ENCODE measurements at regions not wholly inside any gene's neighbourhood (a gene's known extent, or its start where the extent isn't known, plus 50 kb on each side); places are given as distances from the start of the nearest gene placed in this dataset.
"Not testable (repeated sequence)": the region's sequence is repeated elsewhere in the genome, so short reads cannot be mapped to it uniquely, and the experiment has no call there.

GRCh38 chr1:188669728-188670382 lies 1807.8 kb downstream of the BRINP3 start:
- DNase-seq = no peak

- DNase-seq = no peak
Observed at GRCh38 chr1:188670837-188671236, 1806.8 kb downstream of the BRINP3 start.

GRCh38 chr1:188672153-188672552 lies 1805.5 kb downstream of the BRINP3 start:
- no peak for DNase-seq

- DNase-seq = no peak
Observed at GRCh38 chr1:188689542-188689941, 1788.1 kb downstream of the BRINP3 start.

- no peak for DNase-seq
Observed at GRCh38 chr1:188700116-188700515, 1777.5 kb downstream of the BRINP3 start.

GRCh38 chr1:188706742-188707141 lies 1770.9 kb downstream of the BRINP3 start:
- DNase-seq = no peak

- DNase-seq = no peak
Observed at GRCh38 chr1:188708795-188709535, 1768.7 kb downstream of the BRINP3 start.

- DNase-seq = no peak
Observed at GRCh38 chr1:188715566-188715965, 1762.1 kb downstream of the BRINP3 start.

- no peak for DNase-seq
Observed at GRCh38 chr1:188719735-188720134, 1757.9 kb downstream of the BRINP3 start.

- no peak for DNase-seq
Observed at GRCh38 chr1:188723332-188724020, 1754.2 kb downstream of the BRINP3 start.

GRCh38 chr1:188729039-188729438 lies 1748.6 kb downstream of the BRINP3 start:
- DNase-seq = no peak

GRCh38 chr1:188735567-188735966 lies 1742.1 kb downstream of the BRINP3 start:
- DNase-seq = no peak

GRCh38 chr1:188749275-188749674 lies 1728.4 kb downstream of the BRINP3 start:
- DNase-seq = not testable (repeated sequence)

GRCh38 chr1:188752027-188752426 lies 1725.6 kb downstream of the BRINP3 start:
- not testable (repeated sequence) for DNase-seq

GRCh38 chr1:188757747-188758146 lies 1719.9 kb downstream of the BRINP3 start:
- not testable (repeated sequence) for DNase-seq

- DNase-seq = no peak
Observed at GRCh38 chr1:188761226-188761625, 1716.4 kb downstream of the BRINP3 start.

GRCh38 chr1:188762166-188762743 lies 1715.4 kb downstream of the BRINP3 start:
- DNase-seq = no peak

GRCh38 chr1:188763541-188763940 lies 1714.1 kb downstream of the BRINP3 start:
- no peak for DNase-seq

- no peak for DNase-seq
Observed at GRCh38 chr1:188769181-188769580, 1708.5 kb downstream of the BRINP3 start.

GRCh38 chr1:188769936-188770335 lies 1707.7 kb downstream of the BRINP3 start:
- DNase-seq = no peak

GRCh38 chr1:188778578-188778977 lies 1699.1 kb downstream of the BRINP3 start:
- DNase-seq = no peak

GRCh38 chr1:188782220-188782841 lies 1695.3 kb downstream of the BRINP3 start:
- DNase-seq = no peak

GRCh38 chr1:188794969-188795368 lies 1682.7 kb downstream of the BRINP3 start:
- no peak for DNase-seq
